ENCODE measurements at regions not wholly inside any gene's neighbourhood (a gene's known extent, or its start where the extent isn't known, plus 50 kb on each side); places are given as distances from the start of the nearest gene placed in this dataset.

DNA sequence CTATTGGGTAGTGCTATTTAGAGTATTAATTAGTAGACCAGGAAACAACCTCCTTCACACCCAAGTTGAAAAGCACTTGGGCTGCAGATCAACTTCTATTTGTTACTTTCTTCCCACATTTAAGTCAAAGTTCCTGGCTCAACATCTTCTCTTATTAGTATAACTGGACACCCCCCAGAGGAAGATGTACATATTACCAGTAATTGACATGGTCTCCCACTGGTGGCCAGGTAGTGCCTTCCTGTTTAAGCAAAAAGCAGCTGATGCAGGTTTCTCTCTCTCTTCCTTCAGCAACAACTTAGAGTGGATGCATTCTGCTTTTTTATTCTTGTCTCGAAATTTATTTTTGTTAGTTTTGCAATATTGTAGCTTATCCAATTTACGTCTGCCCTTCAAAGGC, 438.1 kb downstream of the GBA3 start (continued):
- TF ChIP-seq, protein P1, sequence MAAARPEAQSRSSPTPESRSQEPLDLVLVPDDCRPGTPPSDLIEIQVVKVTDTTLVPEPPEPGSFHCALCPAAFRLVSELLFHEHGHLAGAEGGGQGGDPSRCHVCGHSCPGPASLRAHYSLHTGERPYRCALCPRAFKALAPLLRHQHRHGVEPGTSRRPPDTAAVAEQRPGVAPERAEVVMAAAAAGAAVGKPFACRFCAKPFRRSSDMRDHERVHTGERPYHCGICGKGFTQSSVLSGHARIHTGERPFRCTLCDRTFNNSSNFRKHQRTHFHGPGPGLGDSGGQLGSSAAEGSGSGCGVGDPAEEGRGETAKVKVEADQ (CRISPR knock-in tag; IDR thresholded peaks at IDR 0.05; ENCODE audit: borderline replicate concordance) = no peak
- TF ChIP-seq, protein P2, sequence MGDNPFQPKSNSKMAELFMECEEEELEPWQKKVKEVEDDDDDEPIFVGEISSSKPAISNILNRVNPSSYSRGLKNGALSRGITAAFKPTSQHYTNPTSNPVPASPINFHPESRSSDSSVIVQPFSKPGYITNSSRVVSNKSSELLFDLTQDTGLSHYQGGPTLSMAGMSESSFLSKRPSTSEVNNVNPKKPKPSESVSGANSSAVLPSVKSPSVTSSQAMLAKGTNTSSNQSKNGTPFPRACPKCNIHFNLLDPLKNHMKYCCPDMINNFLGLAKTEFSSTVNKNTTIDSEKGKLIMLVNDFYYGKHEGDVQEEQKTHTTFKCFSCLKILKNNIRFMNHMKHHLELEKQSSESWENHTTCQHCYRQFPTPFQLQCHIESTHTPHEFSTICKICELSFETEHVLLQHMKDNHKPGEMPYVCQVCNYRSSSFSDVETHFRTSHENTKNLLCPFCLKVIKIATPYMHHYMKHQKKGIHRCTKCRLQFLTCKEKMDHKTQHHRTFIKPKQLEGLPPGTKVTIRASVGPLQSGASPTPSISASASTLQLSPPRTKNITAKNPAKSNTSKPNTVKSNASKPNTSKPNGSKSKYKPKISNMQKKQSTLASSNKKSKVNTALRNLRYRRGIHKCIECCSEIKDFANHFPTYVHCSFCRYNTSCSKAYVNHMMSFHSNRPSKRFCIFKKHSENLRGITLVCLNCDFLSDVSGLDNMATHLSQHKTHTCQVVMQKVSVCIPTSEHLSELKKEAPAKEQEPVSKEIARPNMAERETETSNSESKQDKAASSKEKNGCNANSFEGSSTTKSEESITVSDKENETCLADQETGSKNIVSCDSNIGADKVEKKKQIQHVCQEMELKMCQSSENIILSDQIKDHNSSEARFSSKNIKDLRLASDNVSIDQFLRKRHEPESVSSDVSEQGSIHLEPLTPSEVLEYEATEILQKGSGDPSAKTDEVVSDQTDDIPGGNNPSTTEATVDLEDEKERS (CRISPR knock-in tag; IDR thresholded peaks at IDR 0.05) = no peak
- TF ChIP-seq TCF12 (IDR thresholded peaks at IDR 0.05) (no peak), TCF12 (CRISPR knock-in tag; IDR thresholded peaks at IDR 0.05) (no peak), ZNF343 (CRISPR knock-in tag; IDR thresholded peaks at IDR 0.05) (no peak)

DNA sequence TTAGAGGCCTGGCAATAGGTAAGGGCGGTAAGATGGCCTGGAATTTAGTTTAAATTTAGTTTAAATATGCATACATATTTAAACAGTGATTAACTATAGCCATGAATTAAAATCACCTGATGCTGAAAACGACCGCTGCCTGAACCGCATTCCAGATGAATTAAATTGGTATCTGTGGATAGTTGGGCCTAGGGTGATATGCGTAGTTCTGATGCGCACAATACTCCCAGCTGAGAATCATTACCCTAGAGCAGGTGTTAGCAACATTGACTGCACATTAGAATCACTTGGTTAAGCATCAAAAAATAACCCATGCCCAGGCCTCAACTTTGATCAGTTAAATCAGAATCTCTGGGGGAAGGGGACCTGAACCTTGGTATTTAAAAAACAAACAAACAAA, 432.4 kb downstream of the GBA3 start:
- in situ Hi-C loops (cut with HindIII; ENCODE audit: extremely low pct_ligation_motif_present, low pct_unique_long_range_greater_than_20kb) (no loop called here), intact Hi-C loops (cut with micrococcal nuclease; ENCODE audit: unreplicated experiment) (no loop called here)
- H3K9ac ChIP-seq (ENCODE audit: insufficient read depth, low read depth, low read length) = no peak overlapping the region
- H3K9me3 ChIP-seq (ENCODE audit: low read length) = no peaks in the 10 kb centered on the region
- H3K4me3 ChIP-seq (replicated peaks in 1 of 3; ENCODE audit: insufficient read depth in 1 of 3, low read depth in 2 of 3, low read length in 3 of 3) = no peak overlapping the region
- H3K36me3 ChIP-seq (replicated peaks in 1 of 2; ENCODE audit: control insufficient read depth in 1 of 2, insufficient read depth in 2 of 2, low read length in 2 of 2) = no peaks in the 10 kb centered on the region
- no peaks in the 10 kb centered on the region for H3K79me2 ChIP-seq (ENCODE audit: insufficient read depth, low read length)
- ATAC-seq = no peak
- no peak overlapping the region for H3K4me2 ChIP-seq (ENCODE audit: low read depth, low read length)
- ChIA-PET POLR2A (no interaction called here), CTCF (ENCODE audit: low intra/inter-chr PET ratio, low total read pairs) (no interaction called here)
- no peak overlapping the region for H2AFZ ChIP-seq (ENCODE audit: low read length)
- FAIRE-seq = no peak
- no peaks in the 10 kb centered on the region for H3K27me3 ChIP-seq (ENCODE audit: control insufficient read depth in 1 of 2, insufficient read depth in 2 of 2, low read length in 2 of 2)
- 48% methylated on average over 6 of the region's 6 CpGs for WGBS (ENCODE audit: low lambda C conversion rate)
- no peaks in the 10 kb centered on the region for H3K4me1 ChIP-seq (ENCODE audit: insufficient read depth, low read length)
- no peak for DNase-seq (ENCODE audit: low spot score)
- BruUV-seq (replicated peaks) = no TSS peak
- no peaks in the 10 kb centered on the region for H4K20me1 ChIP-seq (ENCODE audit: insufficient read depth, low read length)
- no peak overlapping the region for H3K27ac ChIP-seq (ENCODE audit: extremely low read length, insufficient read depth, low read length)
- TF ChIP-seq, protein P3, sequence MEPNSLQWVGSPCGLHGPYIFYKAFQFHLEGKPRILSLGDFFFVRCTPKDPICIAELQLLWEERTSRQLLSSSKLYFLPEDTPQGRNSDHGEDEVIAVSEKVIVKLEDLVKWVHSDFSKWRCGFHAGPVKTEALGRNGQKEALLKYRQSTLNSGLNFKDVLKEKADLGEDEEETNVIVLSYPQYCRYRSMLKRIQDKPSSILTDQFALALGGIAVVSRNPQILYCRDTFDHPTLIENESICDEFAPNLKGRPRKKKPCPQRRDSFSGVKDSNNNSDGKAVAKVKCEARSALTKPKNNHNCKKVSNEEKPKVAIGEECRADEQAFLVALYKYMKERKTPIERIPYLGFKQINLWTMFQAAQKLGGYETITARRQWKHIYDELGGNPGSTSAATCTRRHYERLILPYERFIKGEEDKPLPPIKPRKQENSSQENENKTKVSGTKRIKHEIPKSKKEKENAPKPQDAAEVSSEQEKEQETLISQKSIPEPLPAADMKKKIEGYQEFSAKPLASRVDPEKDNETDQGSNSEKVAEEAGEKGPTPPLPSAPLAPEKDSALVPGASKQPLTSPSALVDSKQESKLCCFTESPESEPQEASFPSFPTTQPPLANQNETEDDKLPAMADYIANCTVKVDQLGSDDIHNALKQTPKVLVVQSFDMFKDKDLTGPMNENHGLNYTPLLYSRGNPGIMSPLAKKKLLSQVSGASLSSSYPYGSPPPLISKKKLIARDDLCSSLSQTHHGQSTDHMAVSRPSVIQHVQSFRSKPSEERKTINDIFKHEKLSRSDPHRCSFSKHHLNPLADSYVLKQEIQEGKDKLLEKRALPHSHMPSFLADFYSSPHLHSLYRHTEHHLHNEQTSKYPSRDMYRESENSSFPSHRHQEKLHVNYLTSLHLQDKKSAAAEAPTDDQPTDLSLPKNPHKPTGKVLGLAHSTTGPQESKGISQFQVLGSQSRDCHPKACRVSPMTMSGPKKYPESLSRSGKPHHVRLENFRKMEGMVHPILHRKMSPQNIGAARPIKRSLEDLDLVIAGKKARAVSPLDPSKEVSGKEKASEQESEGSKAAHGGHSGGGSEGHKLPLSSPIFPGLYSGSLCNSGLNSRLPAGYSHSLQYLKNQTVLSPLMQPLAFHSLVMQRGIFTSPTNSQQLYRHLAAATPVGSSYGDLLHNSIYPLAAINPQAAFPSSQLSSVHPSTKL (CRISPR knock-in tag; IDR thresholded peaks at IDR 0.05) = no peak
- TF ChIP-seq, protein P4, sequence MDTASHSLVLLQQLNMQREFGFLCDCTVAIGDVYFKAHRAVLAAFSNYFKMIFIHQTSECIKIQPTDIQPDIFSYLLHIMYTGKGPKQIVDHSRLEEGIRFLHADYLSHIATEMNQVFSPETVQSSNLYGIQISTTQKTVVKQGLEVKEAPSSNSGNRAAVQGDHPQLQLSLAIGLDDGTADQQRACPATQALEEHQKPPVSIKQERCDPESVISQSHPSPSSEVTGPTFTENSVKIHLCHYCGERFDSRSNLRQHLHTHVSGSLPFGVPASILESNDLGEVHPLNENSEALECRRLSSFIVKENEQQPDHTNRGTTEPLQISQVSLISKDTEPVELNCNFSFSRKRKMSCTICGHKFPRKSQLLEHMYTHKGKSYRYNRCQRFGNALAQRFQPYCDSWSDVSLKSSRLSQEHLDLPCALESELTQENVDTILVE (CRISPR knock-in tag; IDR thresholded peaks at IDR 0.05) = no peak
- TF ChIP-seq FOXC1 (CRISPR knock-in tag; IDR thresholded peaks at IDR 0.05; ENCODE audit: borderline replicate concordance) (no peak), MAFK (conservative IDR thresholded peaks at IDR 0.05 in 1 of 2, IDR thresholded peaks at IDR 0.05 in 1 of 2; ENCODE audit: low read length in 2 of 2) (no peak), HMGA1 (CRISPR knock-in tag; conservative IDR thresholded peaks at IDR 0.05) (no peak), TBX2 (CRISPR knock-in tag; IDR thresholded peaks at IDR 0.05; ENCODE audit: borderline replicate concordance) (no peak), ZNF264 (CRISPR knock-in tag; IDR thresholded peaks at IDR 0.05) (no peak), AHR (CRISPR knock-in tag; IDR thresholded peaks at IDR 0.05) (no peak)

Data from HepG2 (cell line).